Choroid plexus epithelial cell (primary cell): ENCODE measurements at regions not wholly inside any gene's neighbourhood (a gene's known extent, or its start where the extent isn't known, plus 50 kb on each side); places are given as distances from the start of the nearest gene placed in this dataset.
"Not testable (repeated sequence)": the region's sequence is repeated elsewhere in the genome, so short reads cannot be mapped to it uniquely, and the experiment has no call there.

Experiments used
- DNase-seq: peaks from one replicate; pipeline ENCODE4 v3.0.0-alpha.2; 2010; ENCODE audit warnings: low read depth
- H3K4me3 ChIP-seq: 2 replicates; pipeline ENCODE4 v1.5.1; 2011; ENCODE audit warnings: low read depth, mild to moderate bottlenecking, control low read depth, low read length, moderate library complexity
- TF ChIP-seq, protein P1 (sequence below): conservative IDR thresholded peaks from 2 replicates; pipeline ENCODE4 v1.5.1; 2011; ENCODE audit warnings: low read depth, mild to moderate bottlenecking, control low read depth, inconsistent platforms, low read length, moderate library complexity

DNA sequence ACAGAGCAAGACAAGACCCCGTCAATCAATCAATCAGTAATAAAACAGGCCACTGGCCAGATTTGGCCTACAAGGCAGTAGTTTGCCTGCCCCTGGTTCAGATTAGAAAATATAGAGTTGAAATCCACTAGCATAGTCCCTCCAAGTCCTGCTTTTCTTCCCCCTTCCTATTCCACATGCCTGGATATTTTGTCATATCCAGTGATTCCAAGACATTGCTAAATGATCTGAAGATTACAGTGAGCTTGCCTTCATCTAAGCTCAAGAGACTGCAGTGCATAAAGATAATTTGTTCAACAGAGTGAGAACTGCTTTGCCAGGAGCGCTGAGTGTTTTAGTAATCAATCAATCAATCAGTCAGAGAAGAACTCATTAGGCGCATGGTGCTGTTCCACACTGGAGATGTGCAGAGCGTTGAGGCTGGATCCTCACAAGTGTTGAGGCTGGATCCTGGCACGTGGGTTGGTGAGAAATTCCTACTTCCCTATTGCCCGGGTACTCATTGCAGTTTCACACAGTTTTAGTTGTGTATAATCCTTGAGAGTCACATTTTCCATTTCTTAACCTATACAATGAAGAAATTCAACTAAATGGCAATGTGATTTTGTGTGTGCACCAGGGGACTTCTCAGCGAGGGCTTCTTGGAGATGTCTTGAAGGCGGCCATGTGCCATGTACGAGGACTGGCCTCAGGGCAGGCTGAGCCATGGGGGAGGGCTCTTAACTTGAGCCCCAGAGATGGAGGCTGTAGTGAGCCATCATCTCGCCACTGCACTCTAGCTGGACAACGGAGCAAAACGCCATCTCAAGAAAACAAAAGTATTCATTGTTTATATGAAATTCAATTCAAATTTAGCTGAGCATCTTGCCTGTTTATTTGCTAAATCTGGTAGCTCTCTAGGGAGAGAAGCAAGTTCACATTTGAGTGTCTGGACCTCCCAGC, 76.3 kb downstream of the TOMM20 start:
- H3K4me3 ChIP-seq: no peak overlapping the region
- DNase-seq: no peak
- TF ChIP-seq, protein P1, sequence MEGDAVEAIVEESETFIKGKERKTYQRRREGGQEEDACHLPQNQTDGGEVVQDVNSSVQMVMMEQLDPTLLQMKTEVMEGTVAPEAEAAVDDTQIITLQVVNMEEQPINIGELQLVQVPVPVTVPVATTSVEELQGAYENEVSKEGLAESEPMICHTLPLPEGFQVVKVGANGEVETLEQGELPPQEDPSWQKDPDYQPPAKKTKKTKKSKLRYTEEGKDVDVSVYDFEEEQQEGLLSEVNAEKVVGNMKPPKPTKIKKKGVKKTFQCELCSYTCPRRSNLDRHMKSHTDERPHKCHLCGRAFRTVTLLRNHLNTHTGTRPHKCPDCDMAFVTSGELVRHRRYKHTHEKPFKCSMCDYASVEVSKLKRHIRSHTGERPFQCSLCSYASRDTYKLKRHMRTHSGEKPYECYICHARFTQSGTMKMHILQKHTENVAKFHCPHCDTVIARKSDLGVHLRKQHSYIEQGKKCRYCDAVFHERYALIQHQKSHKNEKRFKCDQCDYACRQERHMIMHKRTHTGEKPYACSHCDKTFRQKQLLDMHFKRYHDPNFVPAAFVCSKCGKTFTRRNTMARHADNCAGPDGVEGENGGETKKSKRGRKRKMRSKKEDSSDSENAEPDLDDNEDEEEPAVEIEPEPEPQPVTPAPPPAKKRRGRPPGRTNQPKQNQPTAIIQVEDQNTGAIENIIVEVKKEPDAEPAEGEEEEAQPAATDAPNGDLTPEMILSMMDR: no peak

DNA sequence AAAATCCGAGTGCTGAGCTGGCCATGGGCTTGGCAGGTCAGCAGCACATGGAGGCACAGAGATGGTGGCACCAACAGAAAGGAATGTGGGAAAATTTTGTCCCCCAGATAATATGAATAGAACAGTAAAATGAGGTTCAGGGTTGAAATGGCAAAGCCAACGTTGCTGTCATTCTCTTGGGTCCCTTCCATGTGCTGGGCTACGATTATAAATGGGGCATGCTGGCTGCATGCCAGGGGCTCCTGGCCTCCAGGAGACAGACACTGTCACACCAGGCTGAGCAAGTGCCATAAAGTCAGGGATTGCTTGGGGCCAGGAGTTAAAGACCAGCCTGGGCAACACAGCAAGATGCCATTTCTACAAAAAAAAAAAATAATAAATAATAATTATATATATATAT, 77.1 kb downstream of the TOMM20 start:
- TF ChIP-seq, protein P1: no peak
- no peak overlapping the region for H3K4me3 ChIP-seq
- DNase-seq: no peak

DNA sequence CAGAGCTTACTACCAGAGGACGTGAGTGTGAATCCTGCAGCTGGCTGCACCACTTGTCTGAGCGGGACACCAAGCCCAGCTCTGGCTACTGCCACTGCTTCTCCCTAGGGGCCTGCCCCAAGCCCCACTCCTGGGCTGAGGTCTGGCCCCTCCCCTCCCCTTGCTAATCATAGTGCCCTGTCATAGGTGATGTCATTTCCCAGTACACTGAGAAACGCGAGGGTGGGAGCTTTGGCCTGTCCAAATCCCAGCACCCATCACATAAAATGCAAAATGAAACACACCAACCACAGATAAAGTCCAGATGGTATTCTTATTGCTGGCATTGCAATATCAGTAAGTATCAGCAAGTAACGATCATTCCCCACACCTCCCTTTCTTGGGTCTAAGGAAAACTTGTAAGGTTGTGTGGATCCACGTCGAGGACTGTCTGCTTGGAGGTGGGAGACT, 77.7 kb downstream of the TOMM20 start:
- no peak overlapping the region for H3K4me3 ChIP-seq
- peak; percentile 41 for DNase-seq

DNA sequence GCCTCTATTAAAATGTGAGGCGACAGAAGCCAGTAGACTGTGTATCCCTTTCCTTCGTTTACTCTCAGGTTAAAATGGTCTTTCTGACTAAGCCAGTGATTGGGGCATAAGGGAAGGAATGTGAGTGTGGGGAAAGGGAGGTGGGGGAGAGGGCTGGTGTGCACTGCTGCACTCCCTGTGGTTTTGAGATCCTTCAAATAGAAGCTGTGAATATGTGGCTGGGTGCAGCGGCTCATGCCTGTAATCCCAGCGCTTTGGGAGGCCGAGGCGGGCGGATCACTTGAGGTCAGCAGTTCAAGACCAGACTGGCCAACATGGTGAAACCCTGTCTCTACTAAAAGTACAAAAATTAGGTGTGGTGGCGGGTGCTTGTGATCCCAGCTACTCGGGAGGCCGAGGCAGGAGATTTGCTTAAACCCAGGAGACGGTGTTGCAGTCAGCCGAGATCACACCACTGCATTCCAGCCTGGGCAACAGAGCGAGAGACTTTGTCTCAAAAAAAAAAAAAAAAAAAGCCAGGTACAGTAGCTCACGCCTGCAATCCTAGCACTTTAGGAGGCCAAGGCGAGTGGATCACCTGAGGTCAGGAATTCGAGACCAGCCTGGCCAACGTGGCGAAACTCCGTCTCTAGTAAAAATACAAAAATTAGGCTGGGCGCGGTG, 78.8 kb downstream of the TOMM20 start:
- peak; percentile 57 for DNase-seq
- H3K4me3 ChIP-seq: not testable (repeated sequence)

More for the DNA sequence above, 77.7 kb downstream of the TOMM20 start:
- TF ChIP-seq, protein P1: no peak

DNA sequence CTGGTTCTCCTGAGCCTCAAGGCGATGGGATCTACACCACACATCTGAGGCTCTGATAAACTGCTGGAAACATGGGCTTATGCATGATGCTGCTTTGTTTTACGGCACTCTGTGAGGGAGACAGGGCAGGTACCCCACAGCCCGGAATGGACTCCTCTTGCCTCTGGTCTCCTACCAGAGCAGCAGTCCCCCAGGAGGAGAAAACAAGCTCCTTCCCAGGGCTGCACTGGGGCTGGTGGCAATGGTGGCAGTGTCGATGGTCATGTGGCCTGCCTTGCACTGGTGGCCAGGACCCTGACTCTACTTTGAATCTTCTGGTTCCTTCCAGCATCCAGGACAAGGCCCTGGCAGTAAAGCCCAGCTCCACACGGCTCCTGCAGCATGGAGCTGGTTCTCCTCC, 79.4 kb downstream of the TOMM20 start:
- TF ChIP-seq, protein P1: no peak
- no peak for DNase-seq
- no peak overlapping the region for H3K4me3 ChIP-seq

DNA sequence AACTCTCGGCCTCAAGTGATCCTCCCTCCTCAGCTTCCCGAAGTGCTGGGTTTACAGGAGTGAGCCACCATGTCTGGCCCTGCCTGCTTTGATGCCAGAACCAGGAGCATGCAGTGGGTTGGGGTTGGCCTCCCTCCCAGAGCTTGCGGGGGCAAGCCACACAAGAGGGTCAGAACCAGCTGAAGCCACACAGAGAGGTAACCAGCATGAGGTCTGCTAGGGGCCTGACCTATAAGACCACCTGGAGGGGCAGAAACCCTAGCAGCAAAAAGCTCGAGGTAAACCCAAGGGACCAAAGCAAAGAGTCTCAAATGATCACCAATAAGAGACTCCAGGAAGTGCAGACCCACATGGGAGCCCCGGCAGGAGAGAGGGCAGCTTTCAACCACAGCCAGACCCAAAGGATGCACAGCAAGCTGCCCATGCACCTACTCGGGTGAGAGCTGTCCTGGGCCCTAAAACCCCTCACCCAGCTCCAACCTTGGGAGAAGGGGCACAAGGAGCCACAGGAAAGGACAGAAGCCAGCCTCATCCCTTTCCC, 81.2 kb downstream of the TOMM20 start:
- no peak overlapping the region for H3K4me3 ChIP-seq
- TF ChIP-seq, protein P1: no peak
- DNase-seq: peak; percentile 33

DNA sequence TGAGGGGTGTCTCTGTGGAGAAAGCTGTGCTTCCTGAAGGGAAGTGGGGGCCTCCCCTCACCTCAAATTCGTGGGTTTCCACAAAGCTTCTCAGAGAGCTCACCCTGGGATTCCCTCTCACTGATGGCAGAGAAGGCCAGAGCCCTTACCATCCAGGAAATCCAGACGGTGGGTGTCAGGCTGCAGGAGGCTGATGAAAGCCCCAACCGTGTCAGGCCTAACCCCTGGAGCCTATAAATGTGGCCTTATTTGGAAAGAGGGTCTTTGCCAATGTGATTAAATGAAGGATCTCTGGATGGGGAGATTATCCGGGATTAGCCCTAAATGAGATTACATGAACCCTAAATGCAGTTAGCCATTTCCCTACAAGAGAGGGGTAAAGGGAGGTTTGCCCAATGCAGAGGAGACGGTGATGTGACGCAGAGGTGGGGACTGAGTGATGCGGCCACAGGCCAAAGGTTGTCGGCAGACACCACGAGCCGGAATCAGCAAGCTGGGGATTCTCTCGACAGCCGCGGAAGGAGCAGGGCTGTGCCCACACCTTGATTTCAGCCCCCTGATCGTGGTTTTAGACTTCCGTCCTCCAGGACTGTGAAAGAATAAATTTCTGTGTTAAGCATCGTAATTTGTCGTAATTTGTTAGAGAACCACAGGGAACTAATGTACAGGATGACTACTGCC, 82.6 kb downstream of the TOMM20 start:
- TF ChIP-seq, protein P1: no peak
- no peak for DNase-seq
- no peak overlapping the region for H3K4me3 ChIP-seq
